G401 (cell line): ENCODE measurements at regions not wholly inside any gene's neighbourhood (a gene's known extent, or its start where the extent isn't known, plus 50 kb on each side); places are given as distances from the start of the nearest gene placed in this dataset.
"Not testable (repeated sequence)": the region's sequence is repeated elsewhere in the genome, so short reads cannot be mapped to it uniquely, and the experiment has no call there.

Source experiments
- DNase-seq: peaks from one replicate; pipeline ENCODE4 v3.0.0-alpha.2; 2015; ENCODE audit warnings: low spot score
- in situ Hi-C: cut with HindIII; loops from 2 replicates; pipeline ENCODE4 v1.10.0; 2016; ENCODE audit warnings: low sequenced_read_pairs, mixed read lengths

GRCh38 chr15:62637950-62638619 is 404.5 kb upstream of the TPM1 start:
- in situ Hi-C loops, result no loop called here
- DNase-seq, result no peak

- in situ Hi-C loops, result no loop called here
- DNase-seq, result no peak
These were observed 403.1 kb upstream of the TPM1 start for GRCh38 chr15:62639432-62639831.

- DNase-seq, result no peak
- in situ Hi-C loops, result no loop called here
These were observed 402.5 kb upstream of the TPM1 start for GRCh38 chr15:62639906-62640605.

- in situ Hi-C loops, result no loop called here
- no peak for DNase-seq
These were observed 400.7 kb upstream of the TPM1 start for GRCh38 chr15:62641825-62642224.

GRCh38 chr15:62643572-62643971 is 399.0 kb upstream of the TPM1 start:
- in situ Hi-C loops, result no loop called here
- no peak for DNase-seq

GRCh38 chr15:62644216-62644888 is 398.2 kb upstream of the TPM1 start:
- in situ Hi-C loops, result no loop called here
- peak; percentile 14 for DNase-seq

- in situ Hi-C loops, result no loop called here
- DNase-seq, result no peak
These were observed 397.4 kb upstream of the TPM1 start for GRCh38 chr15:62644889-62645742.

- in situ Hi-C loops, result no loop called here
- DNase-seq, result no peak
These were observed 395.2 kb upstream of the TPM1 start for GRCh38 chr15:62647202-62647842.

GRCh38 chr15:62647843-62648505 is 394.6 kb upstream of the TPM1 start:
- in situ Hi-C loops, result no loop called here
- DNase-seq, result no peak

- in situ Hi-C loops, result no loop called here
- DNase-seq, result no peak
These were observed 393.6 kb upstream of the TPM1 start for GRCh38 chr15:62648954-62649353.

GRCh38 chr15:62649793-62650420 is 392.6 kb upstream of the TPM1 start:
- in situ Hi-C loops, result no loop called here
- no peak for DNase-seq

- no peak for DNase-seq
- in situ Hi-C loops, result no loop called here
These were observed 389.4 kb upstream of the TPM1 start for GRCh38 chr15:62653122-62653521.

- in situ Hi-C loops, result no loop called here
- no peak for DNase-seq
These were observed 386.5 kb upstream of the TPM1 start for GRCh38 chr15:62656071-62656470.

- in situ Hi-C loops, DNase-seq: not testable (repeated sequence)
These were observed 385.0 kb upstream of the TPM1 start for GRCh38 chr15:62657501-62657900.

- in situ Hi-C loops, result no loop called here
- DNase-seq, result no peak
These were observed 384.0 kb upstream of the TPM1 start for GRCh38 chr15:62658498-62658897.

GRCh38 chr15:62663547-62663946 is 379.0 kb upstream of the TPM1 start:
- DNase-seq, result no peak
- in situ Hi-C loops, result no loop called here

GRCh38 chr15:62665449-62665848 is 377.1 kb upstream of the TPM1 start:
- peak; percentile 4 for DNase-seq
- in situ Hi-C loops, result no loop called here

GRCh38 chr15:62666046-62666445 is 376.5 kb upstream of the TPM1 start:
- in situ Hi-C loops, result no loop called here

More at GRCh38 chr15:62666046-62666445, 376.5 kb upstream of the TPM1 start:
- no peak for DNase-seq
